GM23248 (cell line): ENCODE measurements at regions not wholly inside any gene's neighbourhood (a gene's known extent, or its start where the extent isn't known, plus 50 kb on each side); places are given as distances from the start of the nearest gene placed in this dataset.

ENCODE experiments used
- DNase-seq: peaks from one replicate; pipeline ENCODE4 v3.0.0-alpha.2; 2015
- H2AFZ ChIP-seq: fragments of 200-600 bp; sonication (generic); 2 replicates; pipeline ENCODE4 v1.6.1; 2016; ENCODE audit warnings: antibody characterized with exemption
- H3F3A ChIP-seq: fragments of 200-600 bp; sonication (generic); 2 replicates; pipeline ENCODE4 v1.6.1; 2016; ENCODE audit warnings: mild to moderate bottlenecking, antibody characterized with exemption, mixed run types; ENCODE audit not compliant: insufficient read depth
- H3K27ac ChIP-seq: fragments of 200-600 bp; sonication (generic); 2 replicates; pipeline ENCODE4 v1.5.1; 2016; ENCODE audit warnings: mild to moderate bottlenecking
- H3K27me3 ChIP-seq: fragments of 200-600 bp; sonication (generic); replicated peaks from 2 replicates; pipeline ENCODE4 v1.6.1; 2016; ENCODE audit warnings: mild to moderate bottlenecking; ENCODE audit not compliant: insufficient read depth
- H3K36me3 ChIP-seq: fragments of 200-600 bp; sonication (generic); 2 replicates; pipeline ENCODE4 v1.6.1; 2016; ENCODE audit warnings: low read depth, mild to moderate bottlenecking
- H3K4me1 ChIP-seq: fragments of 200-600 bp; sonication (generic); 2 replicates; pipeline ENCODE4 v1.6.1; 2016; ENCODE audit warnings: mild to moderate bottlenecking; ENCODE audit not compliant: insufficient read depth
- H3K4me2 ChIP-seq: fragments of 200-600 bp; sonication (generic); one replicate; pipeline ENCODE4 v1.6.1; 2016; ENCODE audit warnings: mild to moderate bottlenecking; ENCODE audit not compliant: unreplicated experiment
- H3K4me3 ChIP-seq: fragments of 200-600 bp; sonication (generic); 2 replicates; pipeline ENCODE4 v1.5.1; 2016; ENCODE audit warnings: mild to moderate bottlenecking
- H3K79me2 ChIP-seq: fragments of 200-600 bp; sonication (generic); 2 replicates; pipeline ENCODE4 v1.6.1; 2016; ENCODE audit warnings: mild to moderate bottlenecking; ENCODE audit not compliant: insufficient read depth
- H3K9ac ChIP-seq: fragments of 200-600 bp; sonication (generic); 2 replicates; pipeline ENCODE4 v1.6.1; 2016; ENCODE audit warnings: mild to moderate bottlenecking
- H3K9me2 ChIP-seq: fragments of 200-600 bp; sonication (generic); 2 replicates; pipeline ENCODE4 v1.6.1; 2016; ENCODE audit warnings: mixed run types, mild to moderate bottlenecking, moderate library complexity; ENCODE audit not compliant: insufficient read depth
- H3K9me3 ChIP-seq: fragments of 200-600 bp; sonication (generic); one replicate; pipeline ENCODE4 v1.6.1; 2017; ENCODE audit warnings: low read depth
- H4K20me1 ChIP-seq: fragments of 200-600 bp; sonication (generic); 2 replicates; pipeline ENCODE4 v1.6.0; 2016; ENCODE audit not compliant: insufficient read depth
- EZH2 ChIP-seq: fragments of 200-600 bp; sonication (generic); IDR thresholded peaks from 2 replicates; pipeline ENCODE4 v1.6.1; 2018; ENCODE audit warnings: antibody characterized with exemption, mild to moderate bottlenecking; ENCODE audit not compliant: insufficient read depth, poor library complexity, severe bottlenecking
- EZH2phosphoT487 ChIP-seq: fragments of 200-600 bp; sonication (generic); IDR thresholded peaks from 2 replicates; pipeline ENCODE4 v1.6.1; 2018; ENCODE audit warnings: antibody characterized with exemption, moderate library complexity, mild to moderate bottlenecking, low read depth; ENCODE audit not compliant: insufficient read depth
- WGBS, 2 experiments: methylation state at CpG; one replicate each; pipeline ENCODE4 v1.1.6; 2015 to 2017; ENCODE audit warnings: low lambda C conversion rate in 2 of 2, low coverage in 1 of 2; ENCODE audit errors: missing lambda C conversion rate in 2 of 2; 5-methylcytosine and 5-hydroxymethylcytosine counted together
- in situ Hi-C: fragments of 300-500 bp; cut with MboI; formaldehyde crosslinking; loops from 2 replicates; pipeline ENCODE4 v1.15.0; 2020

- H3K36me3 ChIP-seq, result no peaks in the 10 kb centered on the region
- no peaks in the 10 kb centered on the region for H3K4me1 ChIP-seq
- DNase-seq, result no peak
- no peaks in the 10 kb centered on the region for H3K79me2 ChIP-seq
- no peak overlapping the region for H3K4me3 ChIP-seq
- H2AFZ ChIP-seq, result no peak overlapping the region
- H3F3A ChIP-seq, result no peaks in the 10 kb centered on the region
- no peaks in the 10 kb centered on the region for H3K27me3 ChIP-seq
- no peaks in the 10 kb centered on the region for H4K20me1 ChIP-seq
- 71 to 80% methylated on average over 5 to 6 of the region's 9 CpGs for WGBS, 2 experiments
- H3K27ac ChIP-seq, result no peak overlapping the region
- in situ Hi-C loops, result no loop called here
- TF ChIP-seq EZH2 (no peak), EZH2phosphoT487 (no peak)
- H3K9me2 ChIP-seq, result no peaks in the 10 kb centered on the region
- H3K9me3 ChIP-seq, result no peaks in the 10 kb centered on the region
- no peak overlapping the region for H3K9ac ChIP-seq
- no peak overlapping the region for H3K4me2 ChIP-seq
Observed at GRCh38 chrX:68902706-68903504, 74.1 kb downstream of the EFNB1 start.

- Histone ChIP-seq H3K27ac (no peak overlapping the region), H2AFZ (no peak overlapping the region), H3K79me2 (no peaks in the 10 kb centered on the region), H3K9ac (no peak overlapping the region), H4K20me1 (no peaks in the 10 kb centered on the region), H3K9me2 (no peaks in the 10 kb centered on the region), H3K4me1 (no peaks in the 10 kb centered on the region), H3K36me3 (no peaks in the 10 kb centered on the region), H3K4me3 (no peak overlapping the region), H3K27me3 (no peaks in the 10 kb centered on the region), H3F3A (no peaks in the 10 kb centered on the region), H3K9me3 (no peaks in the 10 kb centered on the region), H3K4me2 (no peak overlapping the region)
- in situ Hi-C loops, result no loop called here
- no peak for TF ChIP-seq EZH2
- no peak for TF ChIP-seq EZH2phosphoT487
- WGBS, 2 experiments, result 44 to 67% methylated on average over 1 to 3 of the region's 3 CpGs
- DNase-seq, result no peak
Observed at GRCh38 chrX:68901519-68901918, 72.7 kb downstream of the EFNB1 start.

- no peak overlapping the region for H3K9ac ChIP-seq
- no peak overlapping the region for H2AFZ ChIP-seq
- H4K20me1 ChIP-seq, result no peaks in the 10 kb centered on the region
- H3K79me2 ChIP-seq, result no peaks in the 10 kb centered on the region
- H3K9me3 ChIP-seq, result no peaks in the 10 kb centered on the region
- no peaks in the 10 kb centered on the region for H3K4me1 ChIP-seq
- no peaks in the 10 kb centered on the region for H3K27me3 ChIP-seq
- DNase-seq, result no peak
- H3K4me2 ChIP-seq, result no peak overlapping the region
- no peaks in the 10 kb centered on the region for H3K9me2 ChIP-seq
- no peak overlapping the region for H3K27ac ChIP-seq
- WGBS, 2 experiments, result 87 to 94% methylated on average over 8 of the region's 8 CpGs
- H3K36me3 ChIP-seq, result no peaks in the 10 kb centered on the region
- no peak overlapping the region for H3K4me3 ChIP-seq
- in situ Hi-C loops, result no loop called here
- H3F3A ChIP-seq, result no peaks in the 10 kb centered on the region
- no peak for TF ChIP-seq EZH2
- TF ChIP-seq EZH2phosphoT487, result no peak
Observed at GRCh38 chrX:68898598-68898997, 69.8 kb downstream of the EFNB1 start.

- no peak for DNase-seq
- Histone ChIP-seq H3K4me2 (no peak overlapping the region), H3K4me3 (no peak overlapping the region), H3K9me2 (no peaks in the 10 kb centered on the region), H4K20me1 (no peaks in the 10 kb centered on the region), H3K27ac (no peak overlapping the region), H3F3A (no peaks in the 10 kb centered on the region), H2AFZ (no peak overlapping the region), H3K36me3 (no peaks in the 10 kb centered on the region), H3K79me2 (no peaks in the 10 kb centered on the region), H3K9ac (no peak overlapping the region), H3K4me1 (no peaks in the 10 kb centered on the region), H3K9me3 (no peaks in the 10 kb centered on the region), H3K27me3 (no peaks in the 10 kb centered on the region)
- 91 to 92% methylated on average over 7 to 8 of the region's 8 CpGs for whole genome bisulfite sequencing, 2 experiments
- in situ Hi-C loops, result no loop called here
- TF ChIP-seq EZH2, result no peak
- TF ChIP-seq EZH2phosphoT487, result no peak
Observed at GRCh38 chrX:68897118-68897945, 68.5 kb downstream of the EFNB1 start.
